Breast epithelium (tissue), 3 donors: ENCODE measurements at regions not wholly inside any gene's neighbourhood (a gene's known extent, or its start where the extent isn't known, plus 50 kb on each side); places are given as distances from the start of the nearest gene placed in this dataset.
"Not testable (repeated sequence)": the region's sequence is repeated elsewhere in the genome, so short reads cannot be mapped to it uniquely, and the experiment has no call there.

ENCODE experiments used
- CTCF ChIP-seq, 3 donors: fragments of 450-650 bp; IDR thresholded peaks; one replicate each; pipeline ENCODE4 v1.5.1; 2016 to 2017; ENCODE audit warnings: antibody characterized with exemption in 3 of 3, mild to moderate bottlenecking in 3 of 3, moderate library complexity in 3 of 3
- POLR2A ChIP-seq: fragments of 450-650 bp; IDR thresholded peaks from one replicate; pipeline ENCODE4 v1.6.1; 2016; ENCODE audit warnings: antibody characterized with exemption, mild to moderate bottlenecking, moderate library complexity
- POLR2AphosphoS5 ChIP-seq, 3 donors: sonication (generic); formaldehyde crosslinking; IDR thresholded peaks; one replicate each; pipeline ENCODE4 v1.6.1; 2017; ENCODE audit warnings: antibody characterized with exemption in 3 of 3

GRCh38 chr3:75446948-75447347 is 217.2 kb upstream of the FRG2C start:
- TF ChIP-seq POLR2A; CTCF (IDR thresholded peaks at IDR 0.05); POLR2AphosphoS5 (IDR thresholded peaks at IDR 0.05): not testable (repeated sequence)
